ENCODE measurements at regions not wholly inside any gene's neighbourhood (a gene's known extent, or its start where the extent isn't known, plus 50 kb on each side); places are given as distances from the start of the nearest gene placed in this dataset.
A peak's percentile ranks its signal among the peaks of the same experiment; 100 is the strongest.
"Not testable (repeated sequence)": the region's sequence is repeated elsewhere in the genome, so short reads cannot be mapped to it uniquely, and the experiment has no call there.

GRCh38 chr10:33897291-33897752 is 562.9 kb upstream of the NRP1 start:
- DNase-seq = peak; percentile 25

- no peak for DNase-seq
Observed at GRCh38 chr10:33893506-33893905, 559.0 kb upstream of the NRP1 start.

- DNase-seq = no peak
Observed at GRCh38 chr10:33889371-33889770, 554.9 kb upstream of the NRP1 start.

- DNase-seq = no peak
Observed at GRCh38 chr10:33887188-33887587, 552.7 kb upstream of the NRP1 start.

GRCh38 chr10:33886299-33886698 is 551.8 kb upstream of the NRP1 start:
- no peak for DNase-seq

- DNase-seq = no peak
Observed at GRCh38 chr10:33884604-33885003, 550.1 kb upstream of the NRP1 start.

- no peak for DNase-seq
Observed at GRCh38 chr10:33883881-33884280, 549.4 kb upstream of the NRP1 start.

- DNase-seq = no peak
Observed at GRCh38 chr10:33882996-33883395, 548.5 kb upstream of the NRP1 start.

- no peak for DNase-seq
Observed at GRCh38 chr10:33880291-33880690, 545.8 kb upstream of the NRP1 start.

GRCh38 chr10:33878238-33878786 is 543.8 kb upstream of the NRP1 start:
- no peak for DNase-seq

GRCh38 chr10:33876584-33877400 is 542.3 kb upstream of the NRP1 start:
- no peak for DNase-seq

- no peak for DNase-seq
Observed at GRCh38 chr10:33875924-33876583, 541.6 kb upstream of the NRP1 start.

- DNase-seq = no peak
Observed at GRCh38 chr10:33871061-33871956, 536.8 kb upstream of the NRP1 start.

GRCh38 chr10:33869481-33869880 is 535.0 kb upstream of the NRP1 start:
- DNase-seq = no peak

- DNase-seq = no peak
Observed at GRCh38 chr10:33869028-33869427, 534.6 kb upstream of the NRP1 start.

- DNase-seq = not testable (repeated sequence)
Observed at GRCh38 chr10:33867199-33867789, 532.8 kb upstream of the NRP1 start.

GRCh38 chr10:33863352-33863751 is 528.9 kb upstream of the NRP1 start:
- no peak for DNase-seq

- DNase-seq = no peak
Observed at GRCh38 chr10:33862536-33863105, 528.2 kb upstream of the NRP1 start.

GRCh38 chr10:33861833-33862232 is 527.4 kb upstream of the NRP1 start:
- DNase-seq = no peak

- no peak for DNase-seq
Observed at GRCh38 chr10:33861016-33861704, 526.7 kb upstream of the NRP1 start.

- no peak for DNase-seq
Observed at GRCh38 chr10:33860552-33860951, 526.1 kb upstream of the NRP1 start.

Data from EL (cell line).